ENCODE measurements at regions not wholly inside any gene's neighbourhood (a gene's known extent, or its start where the extent isn't known, plus 50 kb on each side); places are given as distances from the start of the nearest gene placed in this dataset.

DNA sequence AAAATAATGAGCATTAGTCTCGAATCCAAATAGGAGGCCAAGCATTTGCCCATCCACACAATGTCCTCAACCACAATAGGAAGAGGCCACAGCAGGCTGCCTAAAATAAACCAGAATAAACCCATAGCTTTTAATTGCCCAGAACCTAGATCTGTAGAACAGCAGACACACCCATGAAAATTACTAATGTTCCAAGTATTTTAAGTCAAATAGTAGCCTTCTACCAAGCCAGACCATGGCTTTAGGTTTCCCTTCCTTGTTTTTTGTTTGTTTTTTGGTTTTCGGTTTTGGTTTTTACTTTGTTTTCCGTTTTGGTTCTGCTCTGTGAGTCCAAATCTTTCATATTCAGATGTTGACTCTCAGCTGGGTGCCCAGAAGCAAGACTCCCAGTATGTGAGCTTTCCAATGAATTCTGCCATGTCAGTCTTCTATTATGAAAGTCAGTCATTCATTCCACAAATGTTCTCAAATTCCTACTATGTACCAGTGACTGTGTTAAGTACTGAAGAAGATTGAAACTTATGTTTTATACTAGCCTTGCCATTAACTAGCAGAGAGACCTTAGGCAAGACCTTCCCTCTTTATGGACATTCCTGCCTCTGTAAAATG lies 57.8 kb upstream of the BOC start:
- H3K27me3 ChIP-seq (replicated peaks in 1 of 4; ENCODE audit: control insufficient read depth in 3 of 4, extremely low read depth in 1 of 4, insufficient read depth in 3 of 4, low read length in 3 of 4): no peaks in the 10 kb centered on the region
- no peak overlapping the region for H2AK5ac ChIP-seq (ENCODE audit: low read depth, low read length)
- H3K4me1 ChIP-seq (replicated peaks in 1 of 4; ENCODE audit: control insufficient read depth in 3 of 4, insufficient read depth in 4 of 4, low read length in 3 of 4): peaks cover 0 to 3% (median under 1%) of the 10 kb centered on the region in 4 experiments; a peak in 2 of 7 replicates
- H4K8ac ChIP-seq (ENCODE audit: extremely low read depth, insufficient read depth, low read length): no peak overlapping the region
- no peak overlapping the region; a peak in 1 of 8 replicates for H3K4me3 ChIP-seq (ENCODE audit: extremely low read depth in 1 of 4, insufficient read depth in 2 of 4, low read depth in 3 of 4, low read length in 4 of 4)
- no peaks in the 10 kb centered on the region for H3K23me2 ChIP-seq (ENCODE audit: low read depth, low read length)
- no peak overlapping the region for H3K23ac ChIP-seq (ENCODE audit: insufficient read length)
- peak; percentile 19 for FAIRE-seq
- H3K4ac ChIP-seq (replicated peaks; ENCODE audit: insufficient read length, low read depth, low read length): no peak overlapping the region
- H2BK5ac ChIP-seq (ENCODE audit: low read depth, low read length): no peak overlapping the region
- CTCF ChIA-PET (ENCODE audit: partially characterized antibody): interaction anchor here (1.4 to 1.6 kb wide), 2 partner anchors 135 to 424 kb away, joined by 3 read pairs; no protein-coding TSS in a partner anchor
- H2BK15ac ChIP-seq (ENCODE audit: low read length): no peak overlapping the region
- H4K5ac ChIP-seq (ENCODE audit: insufficient read length, low read depth, low read length): no peak overlapping the region
- no peaks in the 10 kb centered on the region for H3K9me3 ChIP-seq (ENCODE audit: insufficient read depth in 2 of 2, low read depth in 1 of 2, low read length in 1 of 2)
- H3K9ac ChIP-seq (replicated peaks in 1 of 4; ENCODE audit: extremely low read depth in 1 of 4, low read depth in 3 of 4, low read length in 3 of 4): no peak overlapping the region
- H3K14ac ChIP-seq (ENCODE audit: insufficient read length): no peak overlapping the region
- no peaks in the 10 kb centered on the region for H3K79me1 ChIP-seq (ENCODE audit: low read depth, low read length)
- H3K27ac ChIP-seq (ENCODE audit: low read depth, low read length): no peak overlapping the region
- no peak overlapping the region for H2BK12ac ChIP-seq (ENCODE audit: low read depth, low read length)
- WGBS, 2 experiments (ENCODE audit: extremely low coverage in 1 of 2, insufficient coverage in 1 of 2, insufficient read length in 1 of 2, insufficient replicate concordance in 2 of 2, low coverage in 1 of 2, low lambda C conversion rate in 2 of 2, missing lambda C conversion rate in 1 of 2): 69% methylated on average over 3 of the region's 3 CpGs; no CpG with 5 or more reads in 1 of the 2 experiments
- H2BK20ac ChIP-seq (ENCODE audit: low read length): no peak overlapping the region
- DNase-seq (ENCODE audit: low read depth in 1 of 2, low spot score in 2 of 2): no peak
- H2BK120ac ChIP-seq (replicated peaks; ENCODE audit: low read depth, low read length): no peak overlapping the region
- no peaks in the 10 kb centered on the region for H4K20me1 ChIP-seq (replicated peaks in 1 of 2; ENCODE audit: control insufficient read depth in 1 of 2, insufficient read depth in 2 of 2, low read length in 2 of 2)
- no peak overlapping the region for H4K91ac ChIP-seq (replicated peaks; ENCODE audit: insufficient read length, low read length)
- H3K36me3 ChIP-seq (ENCODE audit: control insufficient read depth in 2 of 4, insufficient read depth in 4 of 4, low read length in 3 of 4): no peaks in the 10 kb centered on the region
- H3K79me2 ChIP-seq (ENCODE audit: control insufficient read depth in 1 of 2, insufficient read depth in 2 of 2, low read length in 2 of 2): no peaks in the 10 kb centered on the region
- H3K4me2 ChIP-seq (ENCODE audit: insufficient read depth in 1 of 2, low read depth in 2 of 2, low read length in 2 of 2): no peak overlapping the region
- H3K18ac ChIP-seq (ENCODE audit: extremely low read depth, low read length): no peak overlapping the region
- POLR2A ChIA-PET (ENCODE audit: partially characterized antibody): no interaction called here
- no peak overlapping the region for H2AFZ ChIP-seq (ENCODE audit: low read length)
- no peak overlapping the region for H3K56ac ChIP-seq (replicated peaks; ENCODE audit: insufficient read length, low read depth, low read length)
- no peak for TF ChIP-seq NRF1 (IDR thresholded peaks at IDR 0.05; ENCODE audit: low read depth, low read length)
- no peak for TF ChIP-seq SP4 (IDR thresholded peaks at IDR 0.05; ENCODE audit: low read length)
- no peak for TF ChIP-seq SP2 (IDR thresholded peaks at IDR 0.05; ENCODE audit: low read length)
- no peak for TF ChIP-seq SP1 (IDR thresholded peaks at IDR 0.05; ENCODE audit: low read depth, low read length)
- TF ChIP-seq, protein P1, sequence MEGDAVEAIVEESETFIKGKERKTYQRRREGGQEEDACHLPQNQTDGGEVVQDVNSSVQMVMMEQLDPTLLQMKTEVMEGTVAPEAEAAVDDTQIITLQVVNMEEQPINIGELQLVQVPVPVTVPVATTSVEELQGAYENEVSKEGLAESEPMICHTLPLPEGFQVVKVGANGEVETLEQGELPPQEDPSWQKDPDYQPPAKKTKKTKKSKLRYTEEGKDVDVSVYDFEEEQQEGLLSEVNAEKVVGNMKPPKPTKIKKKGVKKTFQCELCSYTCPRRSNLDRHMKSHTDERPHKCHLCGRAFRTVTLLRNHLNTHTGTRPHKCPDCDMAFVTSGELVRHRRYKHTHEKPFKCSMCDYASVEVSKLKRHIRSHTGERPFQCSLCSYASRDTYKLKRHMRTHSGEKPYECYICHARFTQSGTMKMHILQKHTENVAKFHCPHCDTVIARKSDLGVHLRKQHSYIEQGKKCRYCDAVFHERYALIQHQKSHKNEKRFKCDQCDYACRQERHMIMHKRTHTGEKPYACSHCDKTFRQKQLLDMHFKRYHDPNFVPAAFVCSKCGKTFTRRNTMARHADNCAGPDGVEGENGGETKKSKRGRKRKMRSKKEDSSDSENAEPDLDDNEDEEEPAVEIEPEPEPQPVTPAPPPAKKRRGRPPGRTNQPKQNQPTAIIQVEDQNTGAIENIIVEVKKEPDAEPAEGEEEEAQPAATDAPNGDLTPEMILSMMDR (IDR thresholded peaks at IDR 0.05; ENCODE audit: control extremely low read depth in 1 of 3, insufficient read depth in 1 of 3, low read depth in 1 of 3, low read length in 3 of 3): no peak
